ENCODE measurements at regions not wholly inside any gene's neighbourhood (a gene's known extent, or its start where the extent isn't known, plus 50 kb on each side); places are given as distances from the start of the nearest gene placed in this dataset.

- Histone ChIP-seq H4K20me1 (ENCODE audit: insufficient read depth, low read length, poor library complexity, severe bottlenecking) (no peaks in the 10 kb centered on the region), H3K4me1 (ENCODE audit: insufficient read depth, low read length, poor library complexity, severe bottlenecking) (no peaks in the 10 kb centered on the region), H3K9me3 (ENCODE audit: insufficient read depth, low read depth, low read length) (no peaks in the 10 kb centered on the region), H3K9me2 (replicated peaks; ENCODE audit: low read depth, low read length) (no peaks in the 10 kb centered on the region), H3K27me3 (ENCODE audit: insufficient read depth, low read length, poor library complexity, severe bottlenecking) (no peaks in the 10 kb centered on the region), H3F3A (ENCODE audit: low read depth) (no peaks in the 10 kb centered on the region), H3K79me2 (ENCODE audit: insufficient read depth, low read length) (no peaks in the 10 kb centered on the region), H3K9ac (ENCODE audit: low read depth, low read length, poor library complexity, severe bottlenecking) (no peak overlapping the region), H3K4me2 (ENCODE audit: low read depth, low read length, poor library complexity, severe bottlenecking) (no peak overlapping the region), H2AFZ (ENCODE audit: low read length) (no peak overlapping the region), H3K4me3 (ENCODE audit: low read length, poor library complexity, severe bottlenecking) (no peak overlapping the region), H3K36me3 (ENCODE audit: insufficient read depth, low read length) (no peaks in the 10 kb centered on the region)
- TF ChIP-seq CTCF (conservative IDR thresholded peaks at IDR 0.05; ENCODE audit: low read length) = no peak
- no peak for TF ChIP-seq EZH2phosphoT487 (IDR thresholded peaks at IDR 0.05; ENCODE audit: borderline replicate concordance)
Observed at GRCh38 chr17:79281803-79282202, 207.2 kb downstream of the ENGASE start.

DNA sequence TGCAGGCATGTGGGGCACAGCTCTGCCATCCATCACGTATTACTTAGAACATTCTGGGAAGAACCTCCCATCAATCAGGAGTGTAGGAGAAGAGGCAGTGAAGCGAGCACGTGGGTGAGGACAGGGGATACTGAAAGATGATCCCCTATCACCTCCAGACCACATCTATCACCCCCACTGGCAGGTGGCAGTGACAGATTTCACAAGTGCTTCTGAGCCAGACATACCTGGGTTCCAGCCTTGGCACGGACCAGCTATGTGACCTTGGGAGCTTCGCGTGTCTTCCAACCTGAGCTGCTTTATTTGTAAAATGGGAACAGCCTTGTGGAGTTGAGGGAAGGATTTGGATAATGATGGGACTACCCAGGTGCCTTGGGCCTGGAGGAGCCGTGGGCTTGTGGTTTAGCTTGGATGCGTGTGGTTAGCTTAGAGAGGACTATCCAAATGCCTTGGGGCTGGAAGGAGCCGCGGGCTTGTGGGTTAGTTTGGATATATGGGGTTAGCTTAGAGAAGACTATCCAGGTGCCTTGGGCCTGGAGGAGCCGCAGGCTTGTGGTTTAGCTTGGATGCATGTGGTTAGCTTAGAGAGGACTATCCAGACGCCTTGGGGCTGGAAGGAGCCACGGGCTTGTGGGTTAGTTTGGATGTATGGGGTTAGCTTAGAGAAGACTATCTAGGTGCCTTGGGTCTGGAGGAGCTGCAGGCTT lies 206.4 kb downstream of the ENGASE start:
- TF ChIP-seq CTCF (conservative IDR thresholded peaks at IDR 0.05; ENCODE audit: low read length) = no peak
- no peak for TF ChIP-seq EZH2phosphoT487 (IDR thresholded peaks at IDR 0.05; ENCODE audit: borderline replicate concordance)
- H3F3A ChIP-seq (ENCODE audit: low read depth) = no peaks in the 10 kb centered on the region
- H3K9ac ChIP-seq (ENCODE audit: low read depth, low read length, poor library complexity, severe bottlenecking) = no peak overlapping the region
- H4K20me1 ChIP-seq (ENCODE audit: insufficient read depth, low read length, poor library complexity, severe bottlenecking) = no peaks in the 10 kb centered on the region
- no peaks in the 10 kb centered on the region for H3K79me2 ChIP-seq (ENCODE audit: insufficient read depth, low read length)
- H3K4me3 ChIP-seq (ENCODE audit: low read length, poor library complexity, severe bottlenecking) = no peak overlapping the region
- no peaks in the 10 kb centered on the region for H3K9me2 ChIP-seq (replicated peaks; ENCODE audit: low read depth, low read length)
- no peaks in the 10 kb centered on the region for H3K36me3 ChIP-seq (ENCODE audit: insufficient read depth, low read length)
- no peak overlapping the region for H2AFZ ChIP-seq (ENCODE audit: low read length)
- H3K27me3 ChIP-seq (ENCODE audit: insufficient read depth, low read length, poor library complexity, severe bottlenecking) = no peaks in the 10 kb centered on the region
- H3K4me1 ChIP-seq (ENCODE audit: insufficient read depth, low read length, poor library complexity, severe bottlenecking) = no peaks in the 10 kb centered on the region
- no peak overlapping the region for H3K4me2 ChIP-seq (ENCODE audit: low read depth, low read length, poor library complexity, severe bottlenecking)
- no peaks in the 10 kb centered on the region for H3K9me3 ChIP-seq (ENCODE audit: insufficient read depth, low read depth, low read length)

DNA sequence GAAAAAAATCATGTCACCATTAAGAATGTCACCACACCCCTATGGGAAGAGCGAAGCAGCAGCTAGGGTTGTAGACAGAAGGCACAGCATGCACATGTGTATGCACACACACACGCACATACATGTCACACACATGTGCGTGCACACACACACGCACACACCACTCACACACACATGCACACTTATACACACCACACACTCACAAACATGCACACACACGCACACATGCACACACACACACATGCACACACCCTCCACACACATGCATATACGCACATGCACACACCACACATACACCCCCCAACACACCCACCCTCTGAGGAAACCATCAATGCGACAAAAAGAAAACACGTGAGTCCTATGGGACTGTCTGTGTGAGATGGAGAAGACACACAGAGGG lies 205.4 kb downstream of the ENGASE start:
- H3K27me3 ChIP-seq (ENCODE audit: insufficient read depth, low read length, poor library complexity, severe bottlenecking) = no peaks in the 10 kb centered on the region
- H3K9me2 ChIP-seq (replicated peaks; ENCODE audit: low read depth, low read length) = no peaks in the 10 kb centered on the region
- TF ChIP-seq CTCF (conservative IDR thresholded peaks at IDR 0.05; ENCODE audit: low read length) (no peak), EZH2phosphoT487 (IDR thresholded peaks at IDR 0.05; ENCODE audit: borderline replicate concordance) (no peak)
- no peak overlapping the region for H3K9ac ChIP-seq (ENCODE audit: low read depth, low read length, poor library complexity, severe bottlenecking)
- H3K4me3 ChIP-seq (ENCODE audit: low read length, poor library complexity, severe bottlenecking) = no peak overlapping the region
- H2AFZ ChIP-seq (ENCODE audit: low read length) = no peak overlapping the region
- no peaks in the 10 kb centered on the region for H3K4me1 ChIP-seq (ENCODE audit: insufficient read depth, low read length, poor library complexity, severe bottlenecking)
- H3K36me3 ChIP-seq (ENCODE audit: insufficient read depth, low read length) = no peaks in the 10 kb centered on the region
- no peaks in the 10 kb centered on the region for H4K20me1 ChIP-seq (ENCODE audit: insufficient read depth, low read length, poor library complexity, severe bottlenecking)
- H3K79me2 ChIP-seq (ENCODE audit: insufficient read depth, low read length) = no peaks in the 10 kb centered on the region
- no peaks in the 10 kb centered on the region for H3K9me3 ChIP-seq (ENCODE audit: insufficient read depth, low read depth, low read length)
- no peaks in the 10 kb centered on the region for H3F3A ChIP-seq (ENCODE audit: low read depth)
- no peak overlapping the region for H3K4me2 ChIP-seq (ENCODE audit: low read depth, low read length, poor library complexity, severe bottlenecking)
